ENCODE measurements at regions not wholly inside any gene's neighbourhood (a gene's known extent, or its start where the extent isn't known, plus 50 kb on each side); places are given as distances from the start of the nearest gene placed in this dataset.

GRCh38 chr13:33727297-33728083 lies 90.5 kb upstream of the RFC3 start:
- no TSS peak for BruUV-seq (replicated peaks)
- Histone ChIP-seq H3K9me3 (ENCODE audit: low read depth, low read length, poor library complexity, severe bottlenecking) (no peaks in the 10 kb centered on the region), H3K27me3 (replicated peaks; ENCODE audit: insufficient read depth, low read depth, low read length, poor library complexity) (no peaks in the 10 kb centered on the region), H3K4me1 (ENCODE audit: insufficient read depth, low read length, poor library complexity, severe bottlenecking) (peaks cover 17% of the 10 kb centered on the region), H3K27ac (ENCODE audit: low read depth, low read length, poor library complexity, severe bottlenecking) (no peak overlapping the region), H3K4me3 (ENCODE audit: low read depth, low read length, poor library complexity, severe bottlenecking) (no peak overlapping the region), H3K36me3 (ENCODE audit: insufficient read depth, low read length, poor library complexity, severe bottlenecking) (no peaks in the 10 kb centered on the region)
- TF ChIP-seq CTCF (conservative IDR thresholded peaks at IDR 0.05; ENCODE audit: low read depth, low read length) = no peak
- TF ChIP-seq EZH2 (IDR thresholded peaks at IDR 0.05; ENCODE audit: borderline replicate concordance, low read depth, low read length, poor library complexity, severe bottlenecking) = no peak
- intact Hi-C loops (cut with micrococcal nuclease; ENCODE audit: unreplicated experiment) = no loop called here
- DNase-seq (ENCODE audit: low spot score) = no peak
- ChIA-PET CTCF (no interaction called here), POLR2A (ENCODE audit: low non-redundant PET) (no interaction called here)

GRCh38 chr13:33728271-33729037 lies 89.5 kb upstream of the RFC3 start:
- Histone ChIP-seq H3K27ac (ENCODE audit: low read depth, low read length, poor library complexity, severe bottlenecking) (no peak overlapping the region), H3K4me1 (ENCODE audit: insufficient read depth, low read length, poor library complexity, severe bottlenecking) (peaks cover 8% of the 10 kb centered on the region), H3K36me3 (ENCODE audit: insufficient read depth, low read length, poor library complexity, severe bottlenecking) (no peaks in the 10 kb centered on the region), H3K27me3 (replicated peaks; ENCODE audit: insufficient read depth, low read depth, low read length, poor library complexity) (no peaks in the 10 kb centered on the region), H3K9me3 (ENCODE audit: low read depth, low read length, poor library complexity, severe bottlenecking) (no peaks in the 10 kb centered on the region), H3K4me3 (ENCODE audit: low read depth, low read length, poor library complexity, severe bottlenecking) (no peak overlapping the region)
- no peak for TF ChIP-seq CTCF (conservative IDR thresholded peaks at IDR 0.05; ENCODE audit: low read depth, low read length)
- TF ChIP-seq EZH2 (IDR thresholded peaks at IDR 0.05; ENCODE audit: borderline replicate concordance, low read depth, low read length, poor library complexity, severe bottlenecking) = no peak
- CTCF ChIA-PET = interaction anchor here (1.3 kb wide), 1 partner anchor 185 kb away, joined by 3 read pairs; no protein-coding TSS in a partner anchor
- no TSS peak for BruUV-seq (replicated peaks)
- intact Hi-C loops (cut with micrococcal nuclease; ENCODE audit: unreplicated experiment) = no loop called here
- POLR2A ChIA-PET (ENCODE audit: low non-redundant PET) = no interaction called here
- no peak for DNase-seq (ENCODE audit: low spot score)

GRCh38 chr13:33730147-33730546 lies 87.8 kb upstream of the RFC3 start:
- Histone ChIP-seq H3K4me3 (ENCODE audit: low read depth, low read length, poor library complexity, severe bottlenecking) (no peak overlapping the region), H3K4me1 (ENCODE audit: insufficient read depth, low read length, poor library complexity, severe bottlenecking) (no peaks in the 10 kb centered on the region), H3K36me3 (ENCODE audit: insufficient read depth, low read length, poor library complexity, severe bottlenecking) (no peaks in the 10 kb centered on the region), H3K27ac (ENCODE audit: low read depth, low read length, poor library complexity, severe bottlenecking) (no peak overlapping the region), H3K9me3 (ENCODE audit: low read depth, low read length, poor library complexity, severe bottlenecking) (no peaks in the 10 kb centered on the region), H3K27me3 (replicated peaks; ENCODE audit: insufficient read depth, low read depth, low read length, poor library complexity) (no peaks in the 10 kb centered on the region)
- ChIA-PET POLR2A (ENCODE audit: low non-redundant PET) (no interaction called here), CTCF (no interaction called here)
- no peak for TF ChIP-seq EZH2 (IDR thresholded peaks at IDR 0.05; ENCODE audit: borderline replicate concordance, low read depth, low read length, poor library complexity, severe bottlenecking)
- TF ChIP-seq CTCF (conservative IDR thresholded peaks at IDR 0.05; ENCODE audit: low read depth, low read length) = no peak
- intact Hi-C loops (cut with micrococcal nuclease; ENCODE audit: unreplicated experiment) = no loop called here
- no TSS peak for BruUV-seq (replicated peaks)
- no peak for DNase-seq (ENCODE audit: low spot score)
